ENCODE measurements at regions not wholly inside any gene's neighbourhood (a gene's known extent, or its start where the extent isn't known, plus 50 kb on each side); places are given as distances from the start of the nearest gene placed in this dataset.

GRCh38 chr4:167715176-167715575 is 377.2 kb upstream of the ANXA10 start:
- DNase-seq (ENCODE audit: low spot score) (no peak), ATAC-seq (no peak)
- H3K9me3 Mint-ChIP-seq: no peaks in the 10 kb centered on the region
- CTCF ChIA-PET: no interaction called here
- H3K4me3 Mint-ChIP-seq: no peak overlapping the region
- H3K4me1 Mint-ChIP-seq: no peaks in the 10 kb centered on the region
- no peaks in the 10 kb centered on the region for H3K36me3 Mint-ChIP-seq
- POLR2A ChIA-PET: no interaction called here
- TF ChIP-seq, protein P1, sequence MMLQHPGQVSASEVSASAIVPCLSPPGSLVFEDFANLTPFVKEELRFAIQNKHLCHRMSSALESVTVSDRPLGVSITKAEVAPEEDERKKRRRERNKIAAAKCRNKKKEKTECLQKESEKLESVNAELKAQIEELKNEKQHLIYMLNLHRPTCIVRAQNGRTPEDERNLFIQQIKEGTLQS (CRISPR knock-in tag; conservative IDR thresholded peaks at IDR 0.05): no peak
- TF ChIP-seq MXD4 (CRISPR knock-in tag; IDR thresholded peaks at IDR 0.05; ENCODE audit: borderline replicate concordance): no peak
- TF ChIP-seq PRRX2 (CRISPR knock-in tag; IDR thresholded peaks at IDR 0.05): no peak
- TF ChIP-seq ETV6 (CRISPR knock-in tag; IDR thresholded peaks at IDR 0.05): no peak
- no peak for TF ChIP-seq FOXP4 (CRISPR knock-in tag; IDR thresholded peaks at IDR 0.05)
- no peak for TF ChIP-seq GTF2I (CRISPR knock-in tag; conservative IDR thresholded peaks at IDR 0.05)
- TF ChIP-seq IRF2 (CRISPR knock-in tag; IDR thresholded peaks at IDR 0.05; ENCODE audit: borderline replicate concordance, low read depth): no peak
- no peak for TF ChIP-seq NR1H2 (CRISPR knock-in tag; IDR thresholded peaks at IDR 0.05)
- TF ChIP-seq, protein P2, sequence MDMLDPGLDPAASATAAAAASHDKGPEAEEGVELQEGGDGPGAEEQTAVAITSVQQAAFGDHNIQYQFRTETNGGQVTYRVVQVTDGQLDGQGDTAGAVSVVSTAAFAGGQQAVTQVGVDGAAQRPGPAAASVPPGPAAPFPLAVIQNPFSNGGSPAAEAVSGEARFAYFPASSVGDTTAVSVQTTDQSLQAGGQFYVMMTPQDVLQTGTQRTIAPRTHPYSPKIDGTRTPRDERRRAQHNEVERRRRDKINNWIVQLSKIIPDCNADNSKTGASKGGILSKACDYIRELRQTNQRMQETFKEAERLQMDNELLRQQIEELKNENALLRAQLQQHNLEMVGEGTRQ (CRISPR knock-in tag; IDR thresholded peaks at IDR 0.05): no peak
- TF ChIP-seq ZNF317 (CRISPR knock-in tag; IDR thresholded peaks at IDR 0.05; ENCODE audit: borderline replicate concordance, low read depth): no peak
- TF ChIP-seq AR (CRISPR knock-in tag; IDR thresholded peaks at IDR 0.05): no peak
- TF ChIP-seq, protein P3, sequence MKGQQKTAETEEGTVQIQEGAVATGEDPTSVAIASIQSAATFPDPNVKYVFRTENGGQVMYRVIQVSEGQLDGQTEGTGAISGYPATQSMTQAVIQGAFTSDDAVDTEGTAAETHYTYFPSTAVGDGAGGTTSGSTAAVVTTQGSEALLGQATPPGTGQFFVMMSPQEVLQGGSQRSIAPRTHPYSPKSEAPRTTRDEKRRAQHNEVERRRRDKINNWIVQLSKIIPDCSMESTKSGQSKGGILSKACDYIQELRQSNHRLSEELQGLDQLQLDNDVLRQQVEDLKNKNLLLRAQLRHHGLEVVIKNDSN (CRISPR knock-in tag; IDR thresholded peaks at IDR 0.05): no peak
- TF ChIP-seq NFATC4 (CRISPR knock-in tag; IDR thresholded peaks at IDR 0.05): no peak
- TF ChIP-seq CREB1 (CRISPR knock-in tag; IDR thresholded peaks at IDR 0.05): no peak
- no peak overlapping the region for H3K27ac Mint-ChIP-seq
- no peaks in the 10 kb centered on the region for H3K27me3 Mint-ChIP-seq (ENCODE audit: low read depth)

DNA sequence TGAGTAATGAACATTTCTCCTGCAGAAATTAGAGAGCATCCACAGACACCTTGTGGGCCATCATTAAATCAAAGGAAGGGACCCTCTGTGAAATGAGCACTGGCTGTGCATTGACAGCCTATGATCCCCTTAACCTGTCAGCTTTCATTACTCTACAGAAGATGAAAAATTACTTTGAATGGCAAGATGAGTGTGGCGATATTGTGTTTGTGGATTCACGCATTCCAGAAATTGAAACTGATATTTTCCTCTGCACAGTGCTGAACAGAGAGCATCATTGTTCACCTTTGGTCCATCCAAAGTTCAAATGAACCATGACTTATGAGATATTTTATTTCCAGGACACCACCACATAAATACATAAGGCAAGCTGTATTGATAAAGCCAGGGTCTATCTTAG is 374.8 kb upstream of the ANXA10 start:
- Mint-ChIP-seq H3K36me3 (no peaks in the 10 kb centered on the region), H3K4me3 (no peak overlapping the region), H3K4me1 (no peaks in the 10 kb centered on the region), H3K27ac (no peak overlapping the region), H3K27me3 (ENCODE audit: low read depth) (no peaks in the 10 kb centered on the region), H3K9me3 (peaks cover 5% of the 10 kb centered on the region)
- ATAC-seq: no peak
- ChIA-PET POLR2A (no interaction called here), CTCF (no interaction called here)
- TF ChIP-seq FOXP4 (CRISPR knock-in tag; IDR thresholded peaks at IDR 0.05) (no peak), E2F1 (CRISPR knock-in tag; IDR thresholded peaks at IDR 0.05) (no peak), TEAD4 (CRISPR knock-in tag; IDR thresholded peaks at IDR 0.05) (no peak), IRF1 (CRISPR knock-in tag; IDR thresholded peaks at IDR 0.05) (no peak)
- no peak for DNase-seq (ENCODE audit: low spot score)
